HFF-Myc (cell line): ENCODE measurements at regions not wholly inside any gene's neighbourhood (a gene's known extent, or its start where the extent isn't known, plus 50 kb on each side); places are given as distances from the start of the nearest gene placed in this dataset.

ENCODE experiments used
- DNase-seq: peaks from one replicate; pipeline ENCODE4 v3.0.0-alpha.2; 2011; ENCODE audit warnings: low read depth; ENCODE audit errors: extremely low read depth
- H3K4me3 ChIP-seq: replicated peaks from 2 replicates; pipeline ENCODE4 v1.5.1; 2011; ENCODE audit warnings: low read depth, mild to moderate bottlenecking, control low read depth, low read length
- CTCF ChIP-seq: IDR thresholded peaks from 2 replicates; pipeline ENCODE4 v1.5.1; 2012; ENCODE audit warnings: mild to moderate bottlenecking, low read depth, low read length, control low read depth; ENCODE audit errors: missing control alignments

GRCh38 chr5:117594166-117594565 is 1019.5 kb upstream of the SEMA6A start:
- no peak overlapping the region for H3K4me3 ChIP-seq
- no peak for TF ChIP-seq CTCF
- DNase-seq: no peak

DNA sequence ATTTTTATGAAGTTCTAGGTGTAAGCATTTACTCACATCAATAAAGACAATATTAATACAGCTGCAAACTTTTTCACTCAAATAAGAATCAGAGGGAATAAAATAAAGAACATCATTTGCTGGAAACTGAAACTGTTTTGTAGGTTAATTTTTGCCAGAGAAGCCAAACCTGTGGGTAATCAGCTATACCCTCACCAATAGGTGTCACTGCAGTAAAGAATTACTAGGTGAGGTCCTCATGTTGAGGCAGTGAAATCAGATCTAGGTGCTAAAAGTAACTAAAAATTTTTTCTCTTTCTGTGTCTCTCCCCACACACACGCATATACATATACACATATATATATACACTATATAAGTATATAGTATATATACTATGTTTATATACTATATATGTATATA is 1016.3 kb upstream of the SEMA6A start:
- H3K4me3 ChIP-seq: no peak overlapping the region
- peak; percentile 18 for TF ChIP-seq CTCF
- no peak for DNase-seq

GRCh38 chr5:117588611-117589010 is 1014.0 kb upstream of the SEMA6A start:
- no peak overlapping the region for H3K4me3 ChIP-seq
- no peak for TF ChIP-seq CTCF
- no peak for DNase-seq

- no peak overlapping the region for H3K4me3 ChIP-seq
- DNase-seq: no peak
- TF ChIP-seq CTCF: no peak
Measured at GRCh38 chr5:117587111-117587510, 1012.5 kb upstream of the SEMA6A start.

DNA sequence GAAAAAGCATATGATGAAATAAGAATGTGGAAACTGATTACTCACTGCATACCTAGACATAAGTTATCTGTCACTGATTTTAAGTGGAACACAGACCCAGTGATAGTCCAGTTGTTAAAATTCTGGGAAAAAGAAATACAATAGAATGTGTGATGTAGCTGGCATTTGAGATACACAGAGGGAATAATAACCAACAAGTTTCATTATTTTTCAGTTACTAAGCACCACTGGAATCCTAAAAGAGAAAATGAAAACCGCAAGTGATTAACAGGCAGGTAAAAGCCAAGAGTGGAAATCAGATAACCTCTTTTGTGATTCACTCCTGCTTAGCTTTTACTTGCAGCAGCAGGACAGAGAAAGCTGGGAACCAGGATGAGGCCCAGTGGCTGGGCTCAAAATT is 994.0 kb upstream of the SEMA6A start:
- no peak for TF ChIP-seq CTCF
- DNase-seq: no peak
- no peak overlapping the region for H3K4me3 ChIP-seq

DNA sequence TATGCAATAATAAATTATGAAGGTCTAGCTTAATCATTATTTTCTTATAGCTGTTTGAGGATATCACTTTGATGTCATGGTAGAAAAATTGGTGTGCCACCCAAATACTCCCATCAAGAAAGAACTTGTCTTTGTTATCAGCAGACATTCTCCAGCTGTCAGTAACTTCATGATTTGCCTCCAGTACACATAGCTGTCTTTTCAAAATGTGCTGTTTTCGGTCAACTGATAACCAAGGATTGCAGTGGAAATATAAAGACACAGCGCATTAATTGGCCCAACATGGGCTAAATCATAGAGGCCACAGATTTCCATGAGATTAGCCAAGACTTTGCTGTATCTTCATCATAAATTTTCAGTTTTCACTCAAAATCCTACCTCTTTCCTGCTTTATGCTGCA is 993.5 kb upstream of the SEMA6A start:
- no peak for DNase-seq
- TF ChIP-seq CTCF: no peak
- no peak overlapping the region for H3K4me3 ChIP-seq

- no peak overlapping the region for H3K4me3 ChIP-seq
- no peak for TF ChIP-seq CTCF
- DNase-seq: no peak
Measured at GRCh38 chr5:117562647-117563046, 988.0 kb upstream of the SEMA6A start.
